ENCODE measurements at regions not wholly inside any gene's neighbourhood (a gene's known extent, or its start where the extent isn't known, plus 50 kb on each side); places are given as distances from the start of the nearest gene placed in this dataset.

DNA sequence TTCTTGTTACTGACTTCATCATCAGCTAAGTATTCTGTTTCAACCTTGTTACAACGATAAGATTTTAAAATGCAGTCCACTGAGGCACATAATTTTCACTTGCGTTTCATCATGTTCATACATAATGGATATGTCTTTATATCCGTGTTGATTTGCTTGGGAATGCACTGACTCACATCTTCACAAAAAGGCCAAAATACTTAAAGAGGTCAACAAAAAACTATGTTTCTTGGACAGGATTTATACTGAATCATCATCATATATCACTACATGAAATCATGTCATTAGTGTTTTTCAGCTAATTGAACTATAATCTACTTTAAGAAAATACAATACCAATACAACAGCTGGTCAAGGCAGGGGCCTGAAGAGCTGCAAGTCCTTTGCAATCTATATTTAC lies 324.5 kb upstream of the KLF6 start:
- DNase-seq (ENCODE audit: extremely low read depth, low read depth): no peak

DNA sequence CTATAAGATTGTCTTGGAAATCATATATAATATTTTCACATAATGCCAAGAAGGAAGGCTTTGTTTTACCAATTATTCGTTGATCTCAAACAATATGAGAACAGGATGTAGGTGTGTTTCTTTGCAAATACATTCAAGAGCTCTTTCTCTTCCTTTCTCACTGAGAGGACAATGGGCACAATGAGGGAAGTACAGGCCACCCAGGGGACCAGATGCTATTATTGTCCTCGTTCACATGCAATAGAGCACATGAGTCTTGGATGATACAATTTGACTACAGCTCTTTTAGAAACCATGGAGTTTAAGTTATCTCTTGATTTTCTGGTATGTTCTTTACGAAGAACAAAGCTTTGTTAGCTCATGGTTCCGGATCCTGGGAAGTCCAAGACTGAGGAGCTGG lies 323.7 kb upstream of the KLF6 start:
- no peak for DNase-seq (ENCODE audit: extremely low read depth, low read depth)

DNA sequence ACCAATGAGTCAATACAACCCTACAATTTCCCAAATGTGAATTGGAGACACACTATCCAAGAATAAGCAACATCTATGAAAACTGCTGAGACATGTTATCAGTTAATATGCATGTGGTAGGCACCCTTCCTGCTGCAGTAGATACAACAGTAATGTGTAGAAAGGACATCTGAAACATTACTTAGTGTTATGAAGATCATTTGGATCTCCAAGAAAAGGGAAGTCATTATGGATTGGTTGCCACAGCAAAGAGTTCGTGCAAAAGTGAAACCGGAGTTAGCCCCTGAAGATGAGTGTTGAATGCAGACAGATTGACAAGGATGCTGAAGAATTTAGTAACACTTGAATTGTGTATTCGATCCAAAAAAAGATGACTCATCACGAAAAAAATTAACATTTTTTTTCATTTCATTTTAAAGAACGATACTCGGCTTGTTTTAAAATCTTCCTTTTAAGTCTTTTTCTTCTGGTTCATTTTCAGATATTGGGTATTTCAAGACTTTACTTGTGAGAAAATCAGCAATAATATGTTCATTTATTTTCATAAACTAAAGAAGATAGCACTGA lies 322.4 kb upstream of the KLF6 start:
- DNase-seq (ENCODE audit: extremely low read depth, low read depth): no peak

DNA sequence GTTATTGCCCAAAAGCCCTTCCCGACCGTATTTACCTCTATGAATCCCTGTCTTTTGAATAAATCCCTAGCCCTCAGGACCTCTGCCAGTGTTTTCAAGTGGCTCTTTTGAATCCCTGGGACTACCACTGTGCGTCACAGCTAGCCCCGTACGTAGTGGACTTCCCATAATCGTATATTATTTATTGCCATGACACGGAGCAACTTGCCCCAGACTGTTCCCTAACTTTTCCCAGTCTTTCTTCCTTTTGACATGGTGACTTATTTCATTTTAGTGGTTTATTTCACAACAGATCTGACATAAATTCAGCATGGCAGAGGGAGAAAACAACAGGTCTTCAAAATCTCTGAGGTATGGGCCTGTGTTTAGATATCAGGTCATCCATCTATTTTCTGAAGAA lies 318.6 kb upstream of the KLF6 start:
- DNase-seq (ENCODE audit: extremely low read depth, low read depth): no peak

DNA sequence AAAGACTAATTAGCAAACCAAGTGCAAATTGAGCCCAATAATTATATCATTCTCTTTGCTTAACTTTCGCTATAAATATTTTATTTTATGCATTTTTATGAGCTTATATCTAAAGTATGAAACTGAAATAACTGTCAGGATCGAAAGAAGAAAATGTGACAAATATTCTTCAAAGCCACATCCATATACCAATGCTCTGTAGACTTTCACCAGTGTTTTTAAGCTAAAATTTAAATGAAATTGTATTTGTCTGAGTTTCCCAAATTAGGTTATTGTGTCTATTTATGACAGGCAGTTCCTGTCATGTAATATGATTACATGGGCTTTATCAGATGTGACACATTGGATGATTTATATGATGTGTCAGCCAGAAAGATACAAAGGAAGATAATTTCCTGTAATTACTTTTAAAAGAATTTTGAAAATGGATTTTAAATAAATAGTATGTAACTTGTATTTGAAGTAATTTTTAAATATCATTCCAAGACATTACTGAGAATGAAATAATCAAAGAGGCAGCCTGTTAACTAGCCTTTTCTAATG lies 317.9 kb upstream of the KLF6 start:
- no peak for DNase-seq (ENCODE audit: extremely low read depth, low read depth)

DNA sequence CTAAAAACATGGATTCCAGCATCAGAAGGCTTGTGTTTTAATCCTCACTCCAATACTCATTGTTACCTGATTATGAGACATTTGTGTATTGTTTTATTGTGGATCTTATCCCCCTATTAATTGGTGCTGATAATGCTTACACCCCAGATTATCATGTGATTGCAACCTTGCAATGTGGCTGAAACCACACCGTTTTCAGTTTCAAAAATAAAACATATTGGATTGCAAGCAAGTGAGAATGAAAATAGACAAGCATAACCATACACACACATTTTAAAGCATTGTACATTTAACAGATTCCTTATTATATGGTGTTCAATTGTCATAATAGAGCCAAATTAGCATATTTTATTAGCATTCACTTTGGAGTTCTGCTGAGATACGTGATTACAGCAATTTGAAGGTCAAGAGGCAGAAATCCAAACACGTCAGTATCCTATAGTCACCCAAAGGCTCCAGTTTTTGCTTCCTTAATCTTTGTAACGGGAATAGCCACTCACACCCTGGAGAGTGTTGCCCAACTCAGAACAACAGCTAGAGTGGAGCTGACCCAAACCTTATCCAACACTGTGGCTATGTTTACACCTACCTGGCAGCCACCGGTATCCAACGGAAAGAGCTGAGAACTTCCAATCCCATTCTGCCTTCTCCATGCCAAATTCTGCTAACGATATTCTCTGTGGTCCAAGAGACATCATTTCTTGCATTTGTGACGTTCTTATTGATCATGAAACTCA lies 317.1 kb upstream of the KLF6 start:
- no peak for DNase-seq (ENCODE audit: extremely low read depth, low read depth)

DNA sequence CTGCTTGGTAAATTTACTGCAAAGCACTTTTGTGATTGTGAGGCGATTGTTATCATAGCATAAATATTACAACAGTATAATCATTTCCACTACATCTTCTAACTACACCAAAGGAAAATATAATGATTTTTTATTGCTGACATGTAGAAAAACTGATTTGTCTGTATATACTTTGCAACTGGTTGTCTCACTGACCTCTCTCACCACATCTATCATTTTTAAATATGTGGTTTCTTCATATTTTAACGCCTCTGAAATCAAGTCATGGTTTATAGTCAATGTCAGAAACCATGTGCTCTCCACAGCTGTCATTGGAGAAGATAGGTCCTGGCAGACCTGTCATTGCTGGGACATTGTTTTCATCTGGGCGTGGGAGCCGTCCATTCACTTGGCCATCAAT lies 315.4 kb upstream of the KLF6 start:
- no peak for DNase-seq (ENCODE audit: extremely low read depth, low read depth)

DNA sequence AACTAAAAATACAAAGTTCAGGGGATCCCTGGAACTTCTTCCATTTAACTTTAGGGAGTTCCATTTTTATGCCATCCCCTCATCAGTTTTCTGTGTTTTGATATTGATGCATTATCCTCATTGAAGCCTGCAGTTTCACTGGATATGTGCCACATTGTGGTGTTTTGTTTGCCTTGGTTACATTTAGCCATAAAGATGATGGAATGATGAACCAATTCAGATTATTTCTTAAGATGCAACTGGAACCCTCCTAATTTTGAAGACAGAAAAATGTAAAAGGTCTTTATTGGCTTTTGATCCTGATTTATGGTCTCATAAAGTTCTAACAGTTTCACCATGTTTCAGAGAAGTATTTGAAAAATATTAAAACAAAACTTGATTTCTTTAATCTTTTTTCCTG lies 314.2 kb upstream of the KLF6 start:
- DNase-seq (ENCODE audit: extremely low read depth, low read depth): no peak

DNA sequence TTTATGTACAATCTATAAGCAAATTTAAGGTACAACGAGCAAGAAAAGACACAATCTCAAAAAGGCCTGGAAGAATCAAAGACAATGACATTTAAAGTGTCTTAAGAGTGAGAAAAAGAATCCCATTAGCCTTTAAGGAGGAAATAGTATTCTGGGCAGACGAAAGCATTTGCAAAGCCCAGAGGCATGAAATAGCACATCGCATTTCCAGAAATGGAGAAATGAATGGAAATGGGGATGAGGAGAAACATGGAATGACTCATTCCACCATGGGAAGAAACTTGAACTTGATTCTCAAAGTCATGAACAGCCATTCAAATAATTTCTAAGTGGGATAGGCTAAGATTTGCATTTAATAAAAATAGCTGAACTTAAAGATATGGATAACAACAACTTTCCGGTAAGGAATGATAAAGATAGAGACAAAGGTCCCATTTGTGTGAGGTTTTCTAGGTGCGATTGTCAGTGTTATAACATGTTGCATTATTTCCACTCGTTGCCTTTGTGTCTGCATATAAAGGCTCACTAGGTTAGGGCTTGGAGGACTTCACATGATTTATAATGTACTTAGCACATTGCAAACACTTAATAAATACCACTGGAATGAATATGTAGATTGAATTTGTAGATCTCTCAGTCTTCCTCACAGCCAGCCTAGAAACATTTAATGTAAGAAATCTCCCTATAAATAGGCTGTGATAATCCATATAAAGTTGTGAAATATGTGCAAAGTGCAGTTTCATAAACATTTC lies 310.3 kb upstream of the KLF6 start:
- DNase-seq (ENCODE audit: extremely low read depth, low read depth): no peak

DNA sequence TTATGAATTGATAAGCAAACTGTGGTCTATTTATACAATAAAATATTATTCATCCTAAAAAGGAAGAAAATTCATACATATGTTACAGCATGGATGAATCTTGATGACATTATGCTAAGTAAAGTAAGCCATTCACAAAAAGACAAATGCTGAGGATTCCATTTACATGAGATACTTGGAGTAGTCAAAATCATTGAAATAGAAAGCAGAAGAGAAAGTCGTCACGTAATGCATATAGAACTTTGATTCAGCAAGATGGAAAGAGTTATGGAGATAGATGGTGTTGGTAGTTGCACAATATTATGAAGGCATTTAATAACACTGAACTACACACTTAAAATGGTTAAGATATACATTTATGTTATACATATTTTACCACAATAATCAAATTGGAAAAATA lies 309.7 kb upstream of the KLF6 start:
- no peak for DNase-seq (ENCODE audit: extremely low read depth, low read depth)

DNA sequence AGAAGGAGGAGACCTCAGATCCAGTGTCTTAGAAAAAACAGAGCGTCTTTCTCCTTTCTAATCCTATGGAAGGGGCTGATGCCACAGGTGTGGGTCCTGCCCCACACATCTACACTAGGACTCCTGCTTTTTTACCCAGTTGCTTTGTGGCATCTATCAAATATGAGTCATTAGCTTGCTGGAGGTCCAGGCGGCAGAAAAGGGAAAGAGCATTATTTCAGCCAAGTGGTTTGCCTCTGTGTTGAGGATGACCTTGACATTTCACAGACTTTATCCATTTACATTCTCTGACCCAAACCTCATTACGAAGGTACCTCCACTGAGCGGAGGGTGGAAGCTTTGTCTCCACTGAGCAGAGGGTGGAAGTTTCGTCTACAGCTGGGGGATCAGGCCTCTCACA lies 308.4 kb upstream of the KLF6 start:
- DNase-seq (ENCODE audit: extremely low read depth, low read depth): no peak

DNA sequence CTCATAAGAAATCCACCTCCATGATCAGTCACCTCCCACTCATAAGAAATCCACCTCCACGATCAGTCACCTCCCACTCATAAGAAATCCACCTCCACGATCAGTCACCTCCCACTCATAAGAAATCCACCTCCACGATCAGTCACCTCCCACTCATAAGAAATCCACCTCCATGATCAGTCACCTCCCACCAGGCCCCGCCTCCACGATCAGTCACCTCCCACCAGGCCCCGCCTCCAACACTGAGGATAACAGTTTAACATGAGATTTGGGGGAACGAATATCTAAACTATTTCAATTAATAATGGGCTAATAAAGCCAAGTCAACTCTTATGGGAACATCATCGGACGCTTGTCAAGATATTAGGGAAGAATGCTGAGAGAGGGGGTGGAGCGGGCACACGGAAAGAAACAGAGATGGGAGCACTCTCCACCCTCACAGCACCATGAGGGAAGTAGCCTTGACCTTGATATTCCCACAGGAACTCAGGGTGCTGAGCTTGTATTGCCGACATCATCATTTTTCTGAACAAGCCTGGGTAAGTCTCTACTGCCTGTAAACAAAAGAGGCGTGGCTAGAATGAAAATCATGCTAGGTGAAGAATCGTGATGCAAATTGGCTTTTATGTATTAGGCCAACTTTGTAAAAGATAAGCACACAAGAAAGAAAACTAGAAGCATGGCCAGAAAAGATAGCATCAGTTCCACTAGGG lies 303.5 kb upstream of the KLF6 start:
- no peak for DNase-seq (ENCODE audit: extremely low read depth, low read depth)

DNA sequence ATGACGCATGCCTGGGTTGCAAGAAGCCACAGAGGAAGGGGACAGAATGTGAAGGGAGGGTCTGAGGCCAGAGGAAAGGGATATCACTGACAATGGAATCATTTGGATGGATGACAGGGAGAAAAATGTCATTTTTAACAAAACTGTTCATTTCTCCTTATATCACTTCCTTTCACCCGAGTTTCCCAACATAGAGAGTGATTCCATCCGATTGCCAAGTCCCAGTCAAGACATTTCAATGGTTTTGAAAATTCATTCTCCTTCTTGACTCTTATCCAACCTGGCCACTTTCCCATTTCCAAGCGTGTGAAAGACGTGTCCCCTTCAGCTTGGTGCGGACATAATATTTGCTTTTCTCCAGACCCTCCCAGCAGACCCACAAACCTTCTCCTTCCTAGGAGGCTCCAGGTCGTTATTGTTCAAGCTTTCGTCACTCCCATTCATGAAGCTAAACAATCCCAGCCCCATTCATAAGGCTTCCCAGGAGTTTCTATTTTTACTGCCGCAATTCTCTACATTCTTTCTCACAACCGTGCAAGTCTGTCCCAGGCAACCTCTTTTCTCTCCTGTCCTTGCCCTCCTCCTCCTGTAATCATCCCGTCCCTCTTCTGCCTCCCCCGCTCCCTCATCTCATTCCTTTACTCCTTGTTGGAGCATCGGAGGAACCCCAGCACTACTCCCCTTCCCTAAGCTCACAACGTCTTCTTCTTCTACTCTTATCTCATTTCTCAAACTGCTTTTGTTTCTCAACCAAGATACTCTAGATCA lies 301.3 kb upstream of the KLF6 start:
- DNase-seq (ENCODE audit: extremely low read depth, low read depth): no peak

DNA sequence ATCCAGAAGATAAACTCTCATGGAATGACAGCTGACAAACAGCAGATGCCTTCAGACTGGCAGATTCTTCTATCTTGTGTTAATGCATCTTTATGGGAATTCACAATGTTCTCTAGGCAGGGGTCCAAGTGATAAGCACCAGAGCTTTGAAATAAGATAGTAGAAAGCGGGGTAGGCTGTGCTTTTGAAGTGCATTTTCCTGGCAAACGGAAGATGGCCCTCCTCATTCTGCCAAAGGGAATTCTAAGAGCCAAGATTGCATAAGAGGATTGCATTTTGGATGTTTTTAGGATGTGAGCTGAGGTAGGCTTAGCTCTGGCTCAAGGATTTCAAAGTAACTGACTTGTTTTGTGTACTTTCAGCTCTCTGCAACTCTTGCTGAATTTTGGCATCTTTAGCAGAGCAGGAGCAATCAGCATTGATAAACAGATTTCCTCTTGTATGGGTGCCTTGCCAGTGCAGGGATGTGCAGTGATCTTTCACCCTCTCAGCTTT lies 298.5 kb upstream of the KLF6 start:
- no peak for DNase-seq (ENCODE audit: extremely low read depth, low read depth)

DNA sequence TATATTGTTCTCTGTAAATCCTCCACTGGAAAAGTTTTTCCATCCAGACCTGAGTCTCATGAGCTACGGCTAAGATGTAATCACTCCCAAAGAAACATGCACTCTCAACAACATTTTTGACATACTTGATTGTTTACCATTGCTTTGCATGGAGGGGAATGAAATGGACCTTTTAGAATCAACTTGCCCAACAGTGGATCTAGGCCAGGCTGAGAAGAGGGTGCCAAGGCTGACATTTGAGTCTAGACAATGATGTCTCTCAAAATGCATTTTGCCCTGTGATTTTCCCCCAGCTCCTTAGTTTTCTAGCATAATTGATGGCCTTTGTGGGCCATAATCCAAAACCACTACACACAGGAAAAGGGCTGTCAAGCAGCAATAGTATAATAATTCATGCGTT lies 297.9 kb upstream of the KLF6 start:
- DNase-seq (ENCODE audit: extremely low read depth, low read depth): no peak

DNA sequence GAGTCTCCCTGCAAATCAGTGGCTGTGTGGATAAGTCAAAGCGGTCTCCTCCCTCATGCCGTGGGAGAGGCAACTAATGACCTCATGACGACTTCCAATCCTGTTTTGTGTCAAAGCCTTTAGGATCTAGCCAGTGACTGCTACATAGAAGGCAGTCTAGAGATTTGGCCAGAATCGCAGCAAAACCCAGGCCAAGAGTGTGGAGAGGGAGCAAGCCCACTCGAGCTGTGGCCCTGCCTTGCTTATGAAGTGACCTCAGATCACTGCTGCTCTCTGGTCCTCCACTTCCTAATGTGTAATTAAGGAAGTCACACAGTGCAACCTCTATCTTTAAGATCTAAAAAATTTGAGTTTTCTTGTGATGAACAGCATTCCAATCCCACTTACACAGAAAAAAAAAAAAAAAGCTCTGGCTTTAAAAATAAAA lies 296.7 kb upstream of the KLF6 start:
- DNase-seq (ENCODE audit: extremely low read depth, low read depth): no peak

DNA sequence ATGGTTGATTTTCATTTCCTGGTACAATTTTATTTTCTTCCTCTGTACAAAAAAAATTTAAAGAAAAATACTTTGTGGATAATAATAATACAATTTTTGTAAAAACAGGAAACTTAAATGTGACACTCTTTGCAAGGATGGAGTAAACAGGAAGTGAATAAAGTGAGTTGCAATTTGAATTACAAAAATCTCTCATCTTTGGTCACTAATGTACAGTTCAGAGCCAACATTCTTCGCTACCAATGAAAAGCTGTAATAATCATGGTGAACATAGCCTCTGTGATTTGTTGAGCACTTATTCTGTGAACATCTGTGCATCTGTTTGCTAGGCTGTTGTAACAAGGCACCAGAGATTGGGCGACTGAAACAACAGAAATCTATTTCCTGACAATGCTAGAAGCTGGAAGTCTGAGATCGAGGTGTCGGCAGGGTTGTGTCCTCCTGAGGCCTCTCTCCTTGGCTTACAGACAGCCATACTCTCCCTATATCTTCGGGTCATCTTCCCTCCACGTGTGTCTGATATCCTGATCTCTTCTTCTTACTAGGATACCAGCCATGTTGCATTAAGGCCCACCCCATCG lies 295.3 kb upstream of the KLF6 start:
- no peak for DNase-seq (ENCODE audit: extremely low read depth, low read depth)

DNA sequence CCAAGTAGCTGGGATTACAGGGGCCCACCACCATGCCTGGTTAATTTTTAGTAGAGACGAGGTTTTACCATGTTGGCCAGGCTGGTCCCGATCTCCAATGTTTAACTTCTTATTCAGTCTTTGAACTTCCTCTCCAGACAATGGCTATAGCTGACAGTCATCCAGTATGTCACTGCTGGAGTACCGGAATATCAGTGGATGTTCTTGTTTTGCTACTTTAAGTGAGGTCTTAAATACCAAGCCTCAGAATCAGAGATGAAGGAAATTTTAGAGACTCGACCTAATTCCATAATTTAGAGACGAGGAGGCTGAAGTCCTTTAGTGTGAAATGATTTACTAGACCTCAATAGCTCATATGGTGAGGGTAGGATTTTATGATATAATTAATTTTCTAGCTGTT lies 294.8 kb upstream of the KLF6 start:
- no peak for DNase-seq (ENCODE audit: extremely low read depth, low read depth)

DNA sequence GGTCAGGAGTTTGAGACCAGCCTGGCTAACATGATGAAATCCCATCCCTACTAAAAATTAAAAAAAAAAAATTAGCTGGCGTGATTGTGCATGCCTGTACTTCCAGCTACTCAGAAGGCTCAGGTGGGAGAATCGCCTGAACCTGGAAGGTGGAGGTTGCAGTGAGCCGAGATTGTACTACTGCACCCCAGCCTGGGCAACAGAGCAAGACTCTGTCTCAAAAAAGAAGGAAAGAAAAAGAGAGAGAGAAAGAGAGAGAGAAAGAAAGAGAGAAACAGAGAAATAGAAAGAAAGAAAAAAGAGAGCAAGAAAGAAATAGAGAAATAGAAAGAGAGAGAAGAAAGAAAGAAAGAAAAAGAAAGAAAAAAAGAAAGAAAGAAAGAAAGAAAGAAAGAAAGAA lies 292.8 kb upstream of the KLF6 start:
- no peak for DNase-seq (ENCODE audit: extremely low read depth, low read depth)

DNA sequence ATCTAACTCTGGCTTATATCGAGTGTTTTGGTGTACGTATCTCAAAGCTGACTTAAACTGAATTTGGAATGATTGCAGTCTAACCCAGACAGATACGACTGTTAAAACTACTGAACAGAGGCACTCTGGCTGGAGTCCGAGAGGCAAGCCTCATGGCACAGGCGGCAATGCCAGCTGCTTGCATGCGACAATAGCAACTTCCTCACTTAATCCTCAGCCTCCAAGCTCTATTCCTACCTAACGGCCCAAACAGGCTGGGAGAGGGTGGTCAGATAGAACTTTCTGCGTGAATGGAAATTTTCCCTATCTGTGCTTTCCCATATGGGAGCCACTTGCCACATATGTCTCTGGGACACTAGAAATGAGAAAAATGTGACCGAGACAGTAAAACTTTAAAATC lies 292.0 kb upstream of the KLF6 start:
- no peak for DNase-seq (ENCODE audit: extremely low read depth, low read depth)

All from NCI-H460 (cell line).